ENCODE measurements at regions not wholly inside any gene's neighbourhood (a gene's known extent, or its start where the extent isn't known, plus 50 kb on each side); places are given as distances from the start of the nearest gene placed in this dataset.

DNA sequence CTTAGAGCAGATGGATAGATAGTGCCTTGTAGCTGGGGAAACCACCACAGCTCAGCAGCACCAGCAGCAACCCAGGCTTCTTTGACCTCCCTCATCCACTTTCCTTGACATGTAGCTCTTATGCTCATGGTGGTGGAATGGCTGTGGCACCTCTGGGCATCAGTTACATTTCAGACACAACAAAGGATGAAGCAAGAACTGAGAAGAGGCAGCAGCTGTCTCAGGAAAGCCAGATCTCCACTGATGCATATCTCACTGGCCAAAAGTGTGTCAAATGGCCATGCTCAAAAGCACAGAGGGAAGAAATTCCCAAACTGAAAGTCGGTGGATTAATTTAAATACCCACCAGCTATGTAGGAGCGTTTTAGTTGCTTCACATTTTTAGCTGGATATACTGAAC, 671.4 kb upstream of the SALL1 start:
- TF ChIP-seq CTCF (IDR thresholded peaks at IDR 0.05) (no peak), ZFX (IDR thresholded peaks at IDR 0.05; ENCODE audit: borderline replicate concordance) (no peak)
